ENCODE measurements at regions not wholly inside any gene's neighbourhood (a gene's known extent, or its start where the extent isn't known, plus 50 kb on each side); places are given as distances from the start of the nearest gene placed in this dataset.

DNA sequence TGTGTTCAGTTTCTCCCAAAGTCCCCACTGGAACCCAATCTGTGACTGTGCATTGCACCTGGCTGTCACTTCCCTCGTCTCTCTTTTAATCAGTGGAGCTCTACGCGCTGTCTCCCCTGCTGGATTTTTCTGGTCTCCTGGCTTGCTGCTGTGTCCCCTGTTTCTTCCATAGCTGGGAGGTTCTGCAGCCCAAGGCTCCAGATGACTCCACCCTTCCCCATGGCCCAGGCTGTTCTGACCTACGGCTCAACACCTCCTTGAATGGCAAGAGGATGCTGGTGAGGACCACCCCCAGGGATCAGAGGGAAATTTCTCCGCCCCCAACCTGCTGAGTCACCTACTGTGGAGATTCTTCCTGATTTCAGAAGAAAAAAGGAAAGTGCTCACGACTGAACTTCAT is 961.4 kb upstream of the ZNF722 start:
- no peaks in the 10 kb centered on the region for H3K9me2 ChIP-seq (ENCODE audit: insufficient read depth)
- CTCF ChIA-PET = no interaction called here

DNA sequence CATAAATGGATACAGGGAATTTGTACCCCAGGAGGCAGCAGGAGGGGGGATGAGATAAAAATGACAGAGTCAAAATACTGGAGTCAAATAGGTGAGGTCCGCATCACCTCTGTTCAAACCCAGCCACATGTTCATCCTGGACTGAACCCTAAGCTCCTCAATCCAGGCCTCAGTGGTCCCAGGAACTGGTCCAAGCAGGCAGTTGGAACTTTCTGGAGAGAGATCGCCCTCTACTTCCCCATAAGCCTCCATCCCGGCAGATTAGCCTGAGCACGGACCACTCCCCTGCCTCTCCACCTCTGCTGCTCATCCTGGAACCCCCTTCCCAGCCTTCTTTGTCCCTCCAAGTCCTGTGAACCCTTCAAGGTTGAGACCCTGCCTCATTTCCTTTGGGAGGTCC is 959.7 kb upstream of the ZNF722 start:
- no peak overlapping the region for H3K4me3 ChIP-seq
- no peaks in the 10 kb centered on the region for H3K9me2 ChIP-seq (ENCODE audit: insufficient read depth)
- H3K9me3 ChIP-seq (ENCODE audit: insufficient read depth, low read depth) = no peaks in the 10 kb centered on the region
- intact Hi-C loops (cut with micrococcal nuclease; ENCODE audit: unreplicated experiment) = no loop called here
- no peaks in the 10 kb centered on the region for H3K36me3 ChIP-seq (ENCODE audit: low read depth)
- no TSS peak for BruUV-seq (replicated peaks)
- no peaks in the 10 kb centered on the region for H4K20me1 ChIP-seq (ENCODE audit: insufficient read depth)
- no peak for DNase-seq
- H2AFZ ChIP-seq = no peak overlapping the region
- ChIA-PET POLR2A (ENCODE audit: unreplicated experiment) (no interaction called here), CTCF (no interaction called here)
- H3F3A ChIP-seq (ENCODE audit: insufficient read depth, low read depth) = no peaks in the 10 kb centered on the region
- H3K27ac ChIP-seq = no peak overlapping the region
- H3K4me1 ChIP-seq (replicated peaks; ENCODE audit: insufficient read depth) = no peaks in the 10 kb centered on the region
- H3K27me3 ChIP-seq (ENCODE audit: insufficient read depth, low read depth) = no peaks in the 10 kb centered on the region
- H3K79me2 ChIP-seq (ENCODE audit: low read depth) = no peaks in the 10 kb centered on the region
- TF ChIP-seq, protein P1, sequence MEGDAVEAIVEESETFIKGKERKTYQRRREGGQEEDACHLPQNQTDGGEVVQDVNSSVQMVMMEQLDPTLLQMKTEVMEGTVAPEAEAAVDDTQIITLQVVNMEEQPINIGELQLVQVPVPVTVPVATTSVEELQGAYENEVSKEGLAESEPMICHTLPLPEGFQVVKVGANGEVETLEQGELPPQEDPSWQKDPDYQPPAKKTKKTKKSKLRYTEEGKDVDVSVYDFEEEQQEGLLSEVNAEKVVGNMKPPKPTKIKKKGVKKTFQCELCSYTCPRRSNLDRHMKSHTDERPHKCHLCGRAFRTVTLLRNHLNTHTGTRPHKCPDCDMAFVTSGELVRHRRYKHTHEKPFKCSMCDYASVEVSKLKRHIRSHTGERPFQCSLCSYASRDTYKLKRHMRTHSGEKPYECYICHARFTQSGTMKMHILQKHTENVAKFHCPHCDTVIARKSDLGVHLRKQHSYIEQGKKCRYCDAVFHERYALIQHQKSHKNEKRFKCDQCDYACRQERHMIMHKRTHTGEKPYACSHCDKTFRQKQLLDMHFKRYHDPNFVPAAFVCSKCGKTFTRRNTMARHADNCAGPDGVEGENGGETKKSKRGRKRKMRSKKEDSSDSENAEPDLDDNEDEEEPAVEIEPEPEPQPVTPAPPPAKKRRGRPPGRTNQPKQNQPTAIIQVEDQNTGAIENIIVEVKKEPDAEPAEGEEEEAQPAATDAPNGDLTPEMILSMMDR (conservative IDR thresholded peaks at IDR 0.05) = no peak
- TF ChIP-seq EZH2 (IDR thresholded peaks at IDR 0.05; ENCODE audit: low read depth) = no peak
- no peak overlapping the region for H3K4me2 ChIP-seq

More for the DNA sequence above, 961.4 kb upstream of the ZNF722 start:
- no TSS peak for BruUV-seq (replicated peaks)
- Histone ChIP-seq H4K20me1 (ENCODE audit: insufficient read depth) (no peaks in the 10 kb centered on the region), H3K79me2 (ENCODE audit: low read depth) (no peaks in the 10 kb centered on the region), H3K4me1 (replicated peaks; ENCODE audit: insufficient read depth) (no peaks in the 10 kb centered on the region), H3K27me3 (ENCODE audit: insufficient read depth, low read depth) (no peaks in the 10 kb centered on the region), H2AFZ (no peak overlapping the region), H3F3A (ENCODE audit: insufficient read depth, low read depth) (no peaks in the 10 kb centered on the region), H3K36me3 (ENCODE audit: low read depth) (no peaks in the 10 kb centered on the region), H3K4me2 (no peak overlapping the region), H3K27ac (no peak overlapping the region), H3K9me3 (ENCODE audit: insufficient read depth, low read depth) (no peaks in the 10 kb centered on the region), H3K4me3 (no peak overlapping the region)
- POLR2A ChIA-PET (ENCODE audit: unreplicated experiment) = no interaction called here
- intact Hi-C loops (cut with micrococcal nuclease; ENCODE audit: unreplicated experiment) = no loop called here
- no peak for DNase-seq
- TF ChIP-seq, protein P1 (conservative IDR thresholded peaks at IDR 0.05) = no peak
- TF ChIP-seq EZH2 (IDR thresholded peaks at IDR 0.05; ENCODE audit: low read depth) = no peak

DNA sequence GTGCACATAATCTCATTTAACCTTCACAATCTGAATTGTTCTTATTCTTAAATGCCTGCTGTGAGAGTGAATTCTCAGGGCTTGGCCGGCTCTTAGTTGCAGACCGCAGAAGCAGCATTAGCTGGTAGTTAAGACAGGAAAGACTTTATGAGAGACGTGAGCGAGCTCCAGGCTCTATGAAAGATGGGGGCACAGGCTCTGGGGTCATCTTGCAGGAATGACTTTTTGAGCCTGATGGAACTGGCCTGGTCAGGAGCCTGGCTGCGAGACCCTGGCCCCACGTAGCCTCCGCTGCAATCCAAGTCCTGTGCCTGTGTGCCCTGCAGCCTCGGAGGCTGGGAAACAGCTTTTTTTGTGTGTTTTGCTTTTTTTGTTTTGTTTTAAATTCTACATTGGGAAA is 958.8 kb upstream of the ZNF722 start:
- no peaks in the 10 kb centered on the region for H3K9me3 ChIP-seq (ENCODE audit: insufficient read depth, low read depth)
- no peaks in the 10 kb centered on the region for H3K27me3 ChIP-seq (ENCODE audit: insufficient read depth, low read depth)
- H4K20me1 ChIP-seq (ENCODE audit: insufficient read depth) = no peaks in the 10 kb centered on the region
- no peak for DNase-seq
- no peak overlapping the region for H2AFZ ChIP-seq
- H3F3A ChIP-seq (ENCODE audit: insufficient read depth, low read depth) = no peaks in the 10 kb centered on the region
- no peak overlapping the region for H3K27ac ChIP-seq
- no peak overlapping the region for H3K4me3 ChIP-seq
- intact Hi-C loops (cut with micrococcal nuclease; ENCODE audit: unreplicated experiment) = no loop called here
- H3K4me2 ChIP-seq = no peak overlapping the region
- no peaks in the 10 kb centered on the region for H3K79me2 ChIP-seq (ENCODE audit: low read depth)
- no peak for TF ChIP-seq EZH2 (IDR thresholded peaks at IDR 0.05; ENCODE audit: low read depth)
- TF ChIP-seq, protein P1 (conservative IDR thresholded peaks at IDR 0.05) = no peak
- CTCF ChIA-PET = interaction anchor here (0.7 kb wide), 1 partner anchor 1190 kb away, joined by 3 read pairs; no protein-coding TSS in a partner anchor
- H3K4me1 ChIP-seq (replicated peaks; ENCODE audit: insufficient read depth) = no peaks in the 10 kb centered on the region
- POLR2A ChIA-PET (ENCODE audit: unreplicated experiment) = no interaction called here
- H3K9me2 ChIP-seq (ENCODE audit: insufficient read depth) = no peaks in the 10 kb centered on the region
- H3K36me3 ChIP-seq (ENCODE audit: low read depth) = no peaks in the 10 kb centered on the region
- BruUV-seq (replicated peaks) = no TSS peak
